HCT116 (cell line): ENCODE measurements at regions not wholly inside any gene's neighbourhood (a gene's known extent, or its start where the extent isn't known, plus 50 kb on each side); places are given as distances from the start of the nearest gene placed in this dataset.

Experiments used
- ATAC-seq: fragments of 200-7000 bp; cut with Tn5 transposase; 2 replicates; pipeline ENCODE4 v1.9.1; 2020; ENCODE audit warnings: mild to moderate bottlenecking, moderate library complexity
- BruUV-seq: library from RNA; stranded (reverse); fragments of 400-500 nt; replicated peaks from 2 replicates; lab custom pipeline; 2021; lab: Mats Ljungman, UMichigan
- CTCF ChIA-PET: fragments of 300-600 bp; sonication (Branson Sonifier 250); formaldehyde crosslinking; loops from one replicate; lab custom pipeline; 2021; ENCODE audit warnings: antibody characterized with exemption; lab: Charles Lee
- POLR2A ChIA-PET: fragments of 300-600, 350-600 bp; sonication (Branson Sonifier 250); formaldehyde crosslinking; loops from one replicate; lab custom pipeline; 2021; ENCODE audit warnings: antibody characterized with exemption; lab: Charles Lee
- RAD21 ChIA-PET, 2 experiments: fragments of 300-600 bp; sonication (Branson Sonifier 250); formaldehyde crosslinking; loops; one replicate each; lab custom pipeline; 2023; ENCODE audit warnings: low total read pairs in 2 of 2; ENCODE audit not compliant: uncharacterized antibody in 2 of 2, unreplicated experiment in 2 of 2, low non-redundant PET in 1 of 2; lab: Charles Lee
- DNase-seq: peaks from one replicate; pipeline ENCODE4 v3.0.0-alpha.2; 2010; ENCODE audit warnings: low read depth, low spot score
- H2AFZ ChIP-seq: fragments of 200-600 bp; shearing (Covaris generic), sonication (generic); 2 replicates; pipeline ENCODE4 v1.6.1; 2017; ENCODE audit warnings: low read depth, mixed run types, mixed read lengths, antibody characterized with exemption, low read length; ENCODE audit not compliant: poor library complexity, severe bottlenecking
- H3K27ac ChIP-seq: 2 replicates; pipeline ENCODE4 v1.5.1; 2012; ENCODE audit warnings: low read depth, low read length
- H3K27me3 ChIP-seq: fragments of 200-600 bp; sonication (generic); 2 replicates; pipeline ENCODE4 v1.6.1; 2016; ENCODE audit warnings: mixed run types, low read length, mixed read lengths; ENCODE audit not compliant: insufficient read depth
- H3K36me3 ChIP-seq, 2 experiments: fragments of 200-500 bp in 1 of 2; fragments of 200-600 bp in 1 of 2; sonication (Bioruptor generic) in 1 of 2; sonication (generic) in 1 of 2; 2 replicates each; pipeline versions ENCODE4 v1.5.1 to v1.6.1; 2014 to 2016; ENCODE audit warnings: low read length in 2 of 2, inconsistent platforms in 1 of 2, mixed read lengths in 1 of 2, mixed run types in 1 of 2; ENCODE audit not compliant: insufficient read depth in 2 of 2, control insufficient read depth in 1 of 2
- H3K4me1 ChIP-seq, 2 experiments: fragments of 200-600 bp in 1 of 2; sonication (generic) in 1 of 2; 2 replicates each; pipeline versions ENCODE4 v1.5.1 to v1.6.1; 2012 to 2017; ENCODE audit warnings: low read length in 2 of 2, inconsistent platforms in 1 of 2, mild to moderate bottlenecking in 1 of 2, mixed read lengths in 1 of 2, mixed run types in 1 of 2, moderate library complexity in 1 of 2; ENCODE audit not compliant: insufficient read depth in 2 of 2, control insufficient read depth in 1 of 2
- H3K4me2 ChIP-seq: fragments of 200-600 bp; sonication (generic); 2 replicates; pipeline ENCODE4 v1.6.1; 2017; ENCODE audit warnings: mixed run types, low read length, mixed read lengths
- H3K4me3 ChIP-seq, 2 experiments: fragments of 200-600 bp in 1 of 2; sonication (generic) in 1 of 2; replicated peaks in 1 of 2; 2 replicates each; pipeline ENCODE4 v1.5.1; 2011 to 2016; ENCODE audit warnings: low read length in 2 of 2, control low read depth in 1 of 2, low read depth in 1 of 2, mild to moderate bottlenecking in 1 of 2, mixed read lengths in 1 of 2, mixed run types in 1 of 2
- H3K79me2 ChIP-seq: fragments of 200-600 bp; sonication (generic); 2 replicates; pipeline ENCODE4 v1.6.1; 2017; ENCODE audit warnings: mild to moderate bottlenecking, mixed run types, low read length, moderate library complexity, mixed read lengths; ENCODE audit not compliant: insufficient read depth
- H3K9ac ChIP-seq: fragments of 200-600 bp; sonication (generic); 2 replicates; pipeline ENCODE4 v1.6.1; 2016; ENCODE audit warnings: low read length, mixed read lengths
- H3K9me2 ChIP-seq: fragments of 200-600 bp; sonication (generic), shearing (Covaris generic); 2 replicates; pipeline ENCODE4 v1.6.1; 2017; ENCODE audit warnings: mixed run types, mild to moderate bottlenecking, moderate library complexity; ENCODE audit not compliant: insufficient read depth
- H3K9me3 ChIP-seq, 2 experiments: fragments of 200-500 bp in 1 of 2; fragments of 200-600 bp in 1 of 2; sonication (Bioruptor generic) in 1 of 2; sonication (generic) in 1 of 2; 2 replicates each; pipeline ENCODE4 v1.6.1; 2014 to 2017; ENCODE audit warnings: low read length in 2 of 2, mixed read lengths in 2 of 2, inconsistent platforms in 1 of 2, low read depth in 1 of 2, mild to moderate bottlenecking in 1 of 2, mixed run types in 1 of 2, moderate library complexity in 1 of 2; ENCODE audit not compliant: control insufficient read depth in 1 of 2, insufficient read depth in 1 of 2
- H4K20me1 ChIP-seq: fragments of 200-600 bp; sonication (generic), shearing (Covaris generic); 2 replicates; pipeline ENCODE4 v1.6.1; 2017; ENCODE audit warnings: mixed run types, mild to moderate bottlenecking, moderate library complexity; ENCODE audit not compliant: insufficient read depth
- CBX3 ChIP-seq: IDR thresholded peaks from 2 replicates; pipeline ENCODE4 v1.6.1; 2012; ENCODE audit warnings: low read depth
- CEBPB ChIP-seq: IDR thresholded peaks from 2 replicates; pipeline ENCODE4 v1.6.1; 2012; ENCODE audit warnings: low read depth
- CTCF ChIP-seq, 3 experiments: fragments of 200-600 bp in 1 of 3; sonication (generic) in 1 of 3; IDR thresholded peaks in 2 of 3; conservative IDR thresholded peaks in 1 of 3; 2 replicates each; pipeline ENCODE4 v1.5.1; 2012 to 2017; ENCODE audit warnings: low read depth in 2 of 3, low read length in 2 of 3, antibody characterized with exemption in 1 of 3, borderline replicate concordance in 1 of 3, control low read depth in 1 of 3, mild to moderate bottlenecking in 1 of 3, mixed read lengths in 1 of 3, mixed run types in 1 of 3, moderate library complexity in 1 of 3; ENCODE audit not compliant: insufficient read depth in 1 of 3
- ELF1 ChIP-seq: IDR thresholded peaks from 2 replicates; pipeline ENCODE4 v1.6.1; 2012; ENCODE audit warnings: low read depth, borderline replicate concordance
- EZH2 ChIP-seq: fragments of 200-600 bp; sonication (generic); IDR thresholded peaks from 2 replicates; pipeline ENCODE4 v1.6.1; 2017; ENCODE audit warnings: antibody characterized with exemption, mixed run types
- EZH2phosphoT487 ChIP-seq: fragments of 200-600 bp; IDR thresholded peaks from 2 replicates; pipeline ENCODE4 v1.6.1; 2018; ENCODE audit warnings: antibody characterized with exemption, borderline replicate concordance
- FOSL1 ChIP-seq: IDR thresholded peaks from 2 replicates; pipeline ENCODE4 v1.6.1; 2012; ENCODE audit warnings: low read depth
- JUND ChIP-seq: IDR thresholded peaks from 2 replicates; pipeline ENCODE4 v1.6.1; 2012
- POLR2A ChIP-seq: IDR thresholded peaks from 2 replicates; pipeline ENCODE4 v1.7.0; 2011; ENCODE audit warnings: borderline replicate concordance; ENCODE audit not compliant: insufficient read depth, insufficient read length; ENCODE audit errors: extremely low read depth
- POLR2AphosphoS5 ChIP-seq: IDR thresholded peaks from 2 replicates; pipeline ENCODE4 v1.6.1; 2011; ENCODE audit warnings: mild to moderate bottlenecking, low read depth, low read length, moderate library complexity
- REST ChIP-seq: IDR thresholded peaks from 2 replicates; pipeline ENCODE4 v1.6.1; 2012; ENCODE audit warnings: low read depth
- SRF ChIP-seq: IDR thresholded peaks from 2 replicates; pipeline ENCODE4 v1.6.1; 2012; ENCODE audit warnings: low read depth
- YY1 ChIP-seq: IDR thresholded peaks from 2 replicates; pipeline ENCODE4 v1.6.1; 2011; ENCODE audit warnings: low read length, low read depth, moderate library complexity, mild to moderate bottlenecking; ENCODE audit not compliant: insufficient replicate concordance; ENCODE audit errors: extremely low read depth
- ZBTB33 ChIP-seq: IDR thresholded peaks from 2 replicates; pipeline ENCODE4 v1.6.1; 2011; ENCODE audit warnings: mild to moderate bottlenecking, low read length, moderate library complexity; ENCODE audit not compliant: insufficient replicate concordance; ENCODE audit errors: extremely low read depth
- ZNF274 ChIP-seq: fragments of 200-500 bp; sonication (Bioruptor generic); IDR thresholded peaks from 2 replicates; pipeline ENCODE4 v1.6.1; 2014; ENCODE audit warnings: mild to moderate bottlenecking, low read depth, low read length, inconsistent platforms
- intact Hi-C: fragments of 100-400 bp; cut with micrococcal nuclease; formaldehyde crosslinking; loops from 2 replicates; pipeline ENCODE4 v1.10.0; 2022

GRCh38 chr7:52711951-52712350 lies 323.5 kb upstream of the POM121L12 start:
- Histone ChIP-seq H3K9me2 (no peaks in the 10 kb centered on the region), H4K20me1 (no peaks in the 10 kb centered on the region), H3K4me1 (no peaks in the 10 kb centered on the region), H2AFZ (no peak overlapping the region), H3K36me3 (no peaks in the 10 kb centered on the region), H3K79me2 (no peaks in the 10 kb centered on the region), H3K27ac (no peak overlapping the region), H3K9me3 (peaks cover 8 to 29% of the 10 kb centered on the region in 2 experiments; a peak in 2 of 4 replicates), H3K4me3 (no peak overlapping the region), H3K27me3 (no peaks in the 10 kb centered on the region), H3K4me2 (no peak overlapping the region), H3K9ac (no peak overlapping the region)
- intact Hi-C loops, result no loop called here
- no TSS peak for BruUV-seq
- ChIA-PET CTCF (no interaction called here), RAD21 (no interaction called here), POLR2A (no interaction called here)
- ATAC-seq (no peak), DNase-seq (no peak)
- TF ChIP-seq CTCF (IDR thresholded peaks at IDR 0.05 in 2 of 3, conservative IDR thresholded peaks at IDR 0.05 in 1 of 3; ENCODE audit: borderline replicate concordance in 1 of 3, insufficient read depth in 1 of 3, low read depth in 2 of 3, low read length in 2 of 3), result no peak
- TF ChIP-seq POLR2A, result no peak
- TF ChIP-seq EZH2phosphoT487, result no peak
- no peak for TF ChIP-seq ELF1
- TF ChIP-seq ZBTB33, result no peak
- TF ChIP-seq SRF, result no peak
- TF ChIP-seq YY1, result no peak
- TF ChIP-seq ZNF274, result no peak
- TF ChIP-seq EZH2, result no peak
- no peak for TF ChIP-seq FOSL1
- TF ChIP-seq CBX3, result no peak
- no peak for TF ChIP-seq POLR2AphosphoS5
- TF ChIP-seq JUND, result no peak
- no peak for TF ChIP-seq REST
- no peak for TF ChIP-seq CEBPB
